GM12878 (cell line): ENCODE measurements at regions not wholly inside any gene's neighbourhood (a gene's known extent, or its start where the extent isn't known, plus 50 kb on each side); places are given as distances from the start of the nearest gene placed in this dataset.

Source experiments
- ATAC-seq: fragments of 200-7000 bp; cut with Tn5 transposase; 3 replicates; pipeline ENCODE4 v1.9.1; 2020; ENCODE audit warnings: mild to moderate bottlenecking, moderate library complexity
- BruUV-seq: library from RNA; stranded (reverse); fragments of 400-500 nt; replicated peaks from 2 replicates; lab custom pipeline; 2021; lab: Mats Ljungman, UMichigan
- CTCF ChIA-PET: fragments of 300-600 bp; sonication (Branson Sonifier 250); formaldehyde crosslinking; extraction: SDS; loops from one replicate; lab custom pipeline; 2021; ENCODE audit warnings: inconsistent platforms; lab: Yijun Ruan, JAX
- POLR2A ChIA-PET: fragments of 350-600 bp; formaldehyde crosslinking; extraction: SDS; loops from one replicate; lab custom pipeline; 2021; ENCODE audit warnings: inconsistent platforms; lab: Charles Lee
- RAD21 ChIA-PET: fragments of 300-600 bp; sonication (Branson Sonifier 250); formaldehyde crosslinking; loops from one replicate; lab custom pipeline; 2023; ENCODE audit warnings: antibody characterized with exemption; ENCODE audit not compliant: unreplicated experiment; lab: Charles Lee
- SMC1A ChIA-PET: fragments of 300-600 bp; sonication (Branson Sonifier 250); formaldehyde crosslinking; loops from one replicate; lab custom pipeline; 2023; ENCODE audit not compliant: unreplicated experiment, uncharacterized antibody; lab: Charles Lee
- DNase-seq: peaks from one replicate; pipeline ENCODE4 v3.0.0-alpha.2; 2011; ENCODE audit warnings: low read depth, low spot score
- FAIRE-seq: peaks from 3 replicates; lab custom pipeline; 2011; peaks lifted over from hg19 to GRCh38; lab: Jason Lieb, UNC
- H2AFZ ChIP-seq: 2 replicates; pipeline ENCODE4 v1.6.0; 2011; ENCODE audit warnings: low read depth, low read length, control low read depth; ENCODE audit not compliant: control insufficient read depth
- H3K27ac ChIP-seq: 2 replicates; pipeline ENCODE4 v1.5.1; 2011; ENCODE audit warnings: control low read depth; ENCODE audit not compliant: control insufficient read depth, insufficient read depth
- H3K27me3 ChIP-seq, 2 experiments: replicated peaks in 1 of 2; 2 replicates each; pipeline versions ENCODE4 v1.6.0 to v1.6.1; 2011; ENCODE audit warnings: low read length in 1 of 2; ENCODE audit not compliant: control insufficient read depth in 2 of 2, insufficient read depth in 2 of 2
- H3K36me3 ChIP-seq, 2 experiments: 2 replicates each; pipeline ENCODE4 v1.5.1; 2011; ENCODE audit warnings: low read length in 1 of 2; ENCODE audit not compliant: control insufficient read depth in 2 of 2, insufficient read depth in 2 of 2
- H3K4me1 ChIP-seq: 2 replicates; pipeline ENCODE4 v1.6.1; 2011; ENCODE audit warnings: mild to moderate bottlenecking, low read length, moderate library complexity, mixed read lengths; ENCODE audit not compliant: control insufficient read depth, insufficient read depth
- H3K4me2 ChIP-seq: 2 replicates; pipeline ENCODE4 v1.6.0; 2011; ENCODE audit warnings: control low read depth; ENCODE audit not compliant: control insufficient read depth, insufficient read depth
- H3K4me3 ChIP-seq: fragments of 200-600 bp; sonication (generic); 2 replicates; pipeline ENCODE4 v1.5.1; 2016
- H3K79me2 ChIP-seq: 2 replicates; pipeline ENCODE4 v1.6.0; 2011; ENCODE audit warnings: low read length; ENCODE audit not compliant: control insufficient read depth, insufficient read depth
- H3K9ac ChIP-seq: 2 replicates; pipeline ENCODE4 v1.8.0; 2011; ENCODE audit warnings: low read length, control low read depth, mixed read lengths; ENCODE audit not compliant: control insufficient read depth, insufficient read depth
- H3K9me3 ChIP-seq: replicated peaks from 3 replicates; pipeline ENCODE4 v1.5.1; 2011; ENCODE audit warnings: mild to moderate bottlenecking, low read length; ENCODE audit not compliant: control insufficient read depth, insufficient read depth
- H4K20me1 ChIP-seq: 2 replicates; pipeline ENCODE4 v1.6.0; 2011; ENCODE audit not compliant: control insufficient read depth, insufficient read depth
- BRCA1 ChIP-seq: IDR thresholded peaks from 2 replicates; pipeline ENCODE4 v1.6.1; 2011; ENCODE audit warnings: low read depth, low read length, improper control_type of control experiment
- DPF2 ChIP-seq: fragments of 450-650 bp; IDR thresholded peaks from 2 replicates; pipeline ENCODE4 v1.6.1; 2017; ENCODE audit warnings: mild to moderate bottlenecking
- EP300 ChIP-seq, 2 experiments: fragments of 150-350 bp in 1 of 2; IDR thresholded peaks; 2 replicates each; pipeline ENCODE4 v1.6.1; 2011 to 2012; ENCODE audit warnings: low read depth in 2 of 2, low read length in 2 of 2, borderline replicate concordance in 1 of 2, improper control_type of control experiment in 1 of 2, inconsistent platforms in 1 of 2; ENCODE audit not compliant: control insufficient read depth in 1 of 2
- IKZF1 ChIP-seq: fragments of 450-650 bp; conservative IDR thresholded peaks from 2 replicates; pipeline ENCODE4 v1.6.1; 2017; ENCODE audit warnings: antibody characterized with exemption, mild to moderate bottlenecking
- NFXL1 ChIP-seq: fragments of 450-650 bp; IDR thresholded peaks from 2 replicates; pipeline ENCODE4 v1.6.1; 2017; ENCODE audit warnings: antibody characterized with exemption, mild to moderate bottlenecking, borderline replicate concordance
- RELB ChIP-seq: fragments of 450-650 bp; IDR thresholded peaks from 2 replicates; pipeline ENCODE4 v1.6.1; 2017; ENCODE audit warnings: low read depth, mild to moderate bottlenecking, moderate library complexity
- REST ChIP-seq: IDR thresholded peaks from 2 replicates; pipeline ENCODE4 v1.6.1; 2012; ENCODE audit warnings: mild to moderate bottlenecking, low read depth, low read length
- STAT1 ChIP-seq: fragments of 450-650 bp; conservative IDR thresholded peaks from 2 replicates; pipeline ENCODE4 v1.6.1; 2014; ENCODE audit warnings: antibody characterized with exemption, mild to moderate bottlenecking
- TARDBP ChIP-seq: IDR thresholded peaks from 2 replicates; pipeline ENCODE4 v1.6.1; 2016; ENCODE audit warnings: borderline replicate concordance
- ZNF24 ChIP-seq: fragments of 450-650 bp; IDR thresholded peaks from 2 replicates; pipeline ENCODE4 v1.6.1; 2017; ENCODE audit warnings: antibody characterized with exemption, mild to moderate bottlenecking
- WGBS: methylation state at CpG from one replicate; pipeline ENCODE4 v1.1.6; 2016; ENCODE audit warnings: low lambda C conversion rate; ENCODE audit not compliant: insufficient replicate concordance, insufficient coverage; ENCODE audit errors: missing lambda C conversion rate; 5-methylcytosine and 5-hydroxymethylcytosine counted together
- in situ Hi-C: fragments of 300-500 bp; cut with MboI; formaldehyde crosslinking; loops from 9 replicates; pipeline ENCODE4 v1.14.3; 2018; ENCODE audit warnings: mixed read lengths
- intact Hi-C: fragments of 100-400 bp; cut with micrococcal nuclease; formaldehyde crosslinking; loops from one replicate; pipeline ENCODE4 v1.14.2; 2022; ENCODE audit not compliant: unreplicated experiment
- TF ChIP-seq, protein P1 (sequence below): fragments of 450-650 bp; IDR thresholded peaks from 2 replicates; pipeline ENCODE4 v1.6.1; 2016; ENCODE audit warnings: mild to moderate bottlenecking, moderate library complexity, borderline replicate concordance

- no peaks in the 10 kb centered on the region for H3K36me3 ChIP-seq
- SMC1A ChIA-PET = interaction anchor here (0.7 to 6.3 kb wide), 9 partner anchors 8 to 158 kb away, joined by 3 to 37 read pairs (median 3); no protein-coding TSS in a partner anchor
- DNase-seq (no peak), FAIRE-seq (no peak)
- POLR2A ChIA-PET = interaction anchor here (1.0 to 1.6 kb wide), 6 partner anchors 9 to 100 kb away, joined by 3 to 5 read pairs (median 4); no protein-coding TSS in a partner anchor
- H3K4me2 ChIP-seq = no peak overlapping the region
- no peak overlapping the region for H3K27ac ChIP-seq
- no peaks in the 10 kb centered on the region for H3K27me3 ChIP-seq
- no peaks in the 10 kb centered on the region for H3K79me2 ChIP-seq
- no TSS peak for BruUV-seq
- 72% methylated on average over 4 of the region's 4 CpGs for WGBS
- no peaks in the 10 kb centered on the region for H3K4me1 ChIP-seq
- H3K9ac ChIP-seq = no peak overlapping the region
- H3K9me3 ChIP-seq = no peaks in the 10 kb centered on the region
- RAD21 ChIA-PET = interaction anchor here (0.9 to 5.2 kb wide), 5 partner anchors 9 to 302 kb away, joined by 3 to 32 read pairs (median 5); no protein-coding TSS in a partner anchor
- in situ Hi-C loops = no loop called here
- intact Hi-C loops = no loop called here
- CTCF ChIA-PET = interaction anchor here (1.3 kb wide), 1 partner anchor 90 kb away, joined by 3 read pairs; no protein-coding TSS in a partner anchor
- no peak overlapping the region for H3K4me3 ChIP-seq
- H4K20me1 ChIP-seq = no peaks in the 10 kb centered on the region
- H2AFZ ChIP-seq = no peak overlapping the region
- TF ChIP-seq RELB (peak; percentile 32; the same call in 1 of the 2 replicates), TARDBP (no peak), BRCA1 (no peak), ZNF24 (no peak), REST (no peak), NFXL1 (no peak), DPF2 (0 out of 2 replicates have a peak, but pooled peaks have one; percentile 14), STAT1 (no peak), EP300 (IDR thresholded peaks at IDR 0.05; ENCODE audit: borderline replicate concordance in 1 of 2, control insufficient read depth in 1 of 2, low read depth in 2 of 2, low read length in 2 of 2) (no peak), IKZF1 (peak; percentile 74)
- TF ChIP-seq, protein P1, sequence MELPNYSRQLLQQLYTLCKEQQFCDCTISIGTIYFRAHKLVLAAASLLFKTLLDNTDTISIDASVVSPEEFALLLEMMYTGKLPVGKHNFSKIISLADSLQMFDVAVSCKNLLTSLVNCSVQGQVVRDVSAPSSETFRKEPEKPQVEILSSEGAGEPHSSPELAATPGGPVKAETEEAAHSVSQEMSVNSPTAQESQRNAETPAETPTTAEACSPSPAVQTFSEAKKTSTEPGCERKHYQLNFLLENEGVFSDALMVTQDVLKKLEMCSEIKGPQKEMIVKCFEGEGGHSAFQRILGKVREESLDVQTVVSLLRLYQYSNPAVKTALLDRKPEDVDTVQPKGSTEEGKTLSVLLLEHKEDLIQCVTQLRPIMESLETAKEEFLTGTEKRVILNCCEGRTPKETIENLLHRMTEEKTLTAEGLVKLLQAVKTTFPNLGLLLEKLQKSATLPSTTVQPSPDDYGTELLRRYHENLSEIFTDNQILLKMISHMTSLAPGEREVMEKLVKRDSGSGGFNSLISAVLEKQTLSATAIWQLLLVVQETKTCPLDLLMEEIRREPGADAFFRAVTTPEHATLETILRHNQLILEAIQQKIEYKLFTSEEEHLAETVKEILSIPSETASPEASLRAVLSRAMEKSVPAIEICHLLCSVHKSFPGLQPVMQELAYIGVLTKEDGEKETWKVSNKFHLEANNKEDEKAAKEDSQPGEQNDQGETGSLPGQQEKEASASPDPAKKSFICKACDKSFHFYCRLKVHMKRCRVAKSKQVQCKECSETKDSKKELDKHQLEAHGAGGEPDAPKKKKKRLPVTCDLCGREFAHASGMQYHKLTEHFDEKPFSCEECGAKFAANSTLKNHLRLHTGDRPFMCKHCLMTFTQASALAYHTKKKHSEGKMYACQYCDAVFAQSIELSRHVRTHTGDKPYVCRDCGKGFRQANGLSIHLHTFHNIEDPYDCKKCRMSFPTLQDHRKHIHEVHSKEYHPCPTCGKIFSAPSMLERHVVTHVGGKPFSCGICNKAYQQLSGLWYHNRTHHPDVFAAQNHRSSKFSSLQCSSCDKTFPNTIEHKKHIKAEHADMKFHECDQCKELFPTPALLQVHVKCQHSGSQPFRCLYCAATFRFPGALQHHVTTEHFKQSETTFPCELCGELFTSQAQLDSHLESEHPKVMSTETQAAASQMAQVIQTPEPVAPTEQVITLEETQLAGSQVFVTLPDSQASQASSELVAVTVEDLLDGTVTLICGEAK = no peak
- TF ChIP-seq, all 136 proteins: peak for 3
- peak; percentile 74 for ATAC-seq
These were observed 456.5 kb upstream of the MIS18BP1 start for GRCh38 chr14:45709541-45709940.
